ENCODE measurements at regions not wholly inside any gene's neighbourhood (a gene's known extent, or its start where the extent isn't known, plus 50 kb on each side); places are given as distances from the start of the nearest gene placed in this dataset.

DNA sequence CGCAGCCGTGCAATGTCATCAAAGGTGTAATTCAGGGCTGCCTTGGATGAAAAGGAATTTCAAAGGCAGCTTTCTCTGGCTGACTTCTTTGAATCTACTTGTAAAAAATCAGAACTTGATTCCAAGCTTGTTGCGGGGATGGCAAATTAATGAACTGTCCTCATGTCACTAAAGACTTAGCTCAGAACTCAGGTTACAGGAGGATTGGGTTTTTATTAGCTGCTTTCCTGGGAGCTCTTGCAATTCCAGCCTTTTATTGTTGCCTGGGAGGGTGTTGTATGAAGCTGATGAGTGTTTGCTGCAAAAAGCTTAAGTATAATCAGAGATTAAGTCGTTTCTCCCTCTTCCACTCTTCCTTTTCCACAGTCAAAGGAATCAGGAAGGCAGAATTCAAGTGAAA is 113.0 kb upstream of the CDH4 start:
- DNase-seq, result no peak

DNA sequence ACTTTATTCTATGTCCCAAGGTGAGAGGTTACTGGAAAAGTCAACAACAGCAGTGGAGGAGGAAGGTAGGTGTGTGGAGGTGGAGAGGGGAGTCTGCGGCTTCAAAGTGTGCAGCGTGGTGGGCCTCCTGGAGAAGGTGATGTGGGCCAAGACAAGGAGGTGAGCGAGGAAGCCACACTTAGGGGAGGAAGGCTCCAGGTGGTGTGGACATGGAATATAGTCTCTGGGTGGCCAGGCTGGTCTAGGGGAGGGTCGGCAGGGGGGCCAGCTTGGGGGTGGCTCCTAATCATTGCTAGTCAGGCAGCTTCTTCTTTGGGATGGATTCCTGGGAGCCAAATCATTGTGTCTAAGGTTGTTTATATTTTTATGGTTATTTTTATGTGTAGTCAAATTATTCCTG is 111.5 kb upstream of the CDH4 start:
- no peak for DNase-seq

- DNase-seq, result no peak
These were observed 106.0 kb upstream of the CDH4 start for GRCh38 chr20:61146023-61146422.

DNA sequence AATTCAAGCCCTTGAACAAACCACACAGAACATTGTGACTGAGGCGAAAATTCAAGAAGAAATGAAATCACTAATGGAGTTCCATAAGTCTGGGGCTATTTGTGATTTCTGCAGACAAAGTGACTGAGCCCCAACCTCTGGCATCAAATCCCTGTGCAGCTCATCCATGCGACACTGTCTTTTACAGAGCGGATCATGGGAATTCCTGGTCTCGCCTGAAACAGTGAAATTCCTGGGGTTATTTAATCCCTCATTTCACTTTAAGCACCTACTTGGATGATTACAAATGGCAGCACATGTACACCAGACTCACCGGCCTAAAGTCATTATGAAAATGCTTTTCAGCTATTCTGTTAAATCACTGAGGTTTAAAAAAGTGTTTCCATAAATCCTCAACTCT is 102.4 kb upstream of the CDH4 start:
- DNase-seq, result no peak

DNA sequence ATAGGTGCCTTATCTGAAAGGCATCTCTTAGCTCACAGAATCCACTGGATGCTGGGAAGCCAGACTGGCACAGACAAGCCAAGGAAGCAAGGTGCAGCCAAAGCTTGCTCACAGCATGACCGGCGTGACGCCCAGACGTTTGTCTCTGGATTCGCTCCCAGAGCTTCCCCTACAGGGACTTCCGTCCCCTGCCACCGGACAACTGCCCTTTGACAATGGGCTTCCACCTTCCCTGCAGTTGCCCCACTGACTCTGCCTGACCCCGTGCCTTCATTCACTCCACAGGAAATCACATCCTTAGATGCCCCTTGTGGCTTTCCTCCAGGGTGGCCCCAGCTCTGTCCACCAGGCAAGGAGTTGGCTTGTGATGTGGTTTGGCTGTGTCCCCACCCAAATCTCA is 94.8 kb upstream of the CDH4 start:
- no peak for DNase-seq

- DNase-seq, result no peak
These were observed 91.9 kb upstream of the CDH4 start for GRCh38 chr20:61159957-61160686.

DNA sequence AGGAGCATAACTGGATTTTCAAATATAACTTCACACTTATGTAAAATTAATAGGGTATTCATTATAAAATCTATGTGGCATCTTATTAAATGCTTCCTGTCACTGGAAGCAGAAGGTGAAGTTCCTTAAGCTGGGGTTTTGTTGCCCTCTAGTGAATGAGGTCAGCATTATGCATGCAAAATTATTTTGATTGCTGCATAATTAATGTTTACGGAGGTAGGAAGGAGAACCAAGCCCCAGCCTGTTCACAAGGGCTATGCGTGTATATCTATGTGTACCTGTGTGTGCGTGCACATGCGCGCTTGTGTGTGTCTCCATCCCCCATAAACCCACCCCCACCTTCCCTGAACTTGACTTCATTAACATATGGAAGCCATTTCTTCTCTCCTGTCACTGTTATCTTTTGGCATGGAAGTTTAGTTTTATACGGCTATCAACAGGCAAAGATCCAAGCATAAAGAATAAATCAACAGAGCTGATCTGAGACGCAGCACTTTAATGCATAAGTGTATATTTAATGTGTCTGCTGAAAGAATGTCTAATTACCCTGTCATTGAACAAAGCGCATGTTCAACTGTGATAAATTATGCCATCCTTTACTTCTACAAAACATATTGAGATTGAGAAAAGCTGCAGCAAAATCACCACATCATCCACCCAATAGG is 90.2 kb upstream of the CDH4 start:
- DNase-seq, result no peak

GRCh38 chr20:61162451-61162850 is 89.6 kb upstream of the CDH4 start:
- DNase-seq, result no peak

- no peak for DNase-seq
These were observed 89.0 kb upstream of the CDH4 start for GRCh38 chr20:61163031-61163430.

DNA sequence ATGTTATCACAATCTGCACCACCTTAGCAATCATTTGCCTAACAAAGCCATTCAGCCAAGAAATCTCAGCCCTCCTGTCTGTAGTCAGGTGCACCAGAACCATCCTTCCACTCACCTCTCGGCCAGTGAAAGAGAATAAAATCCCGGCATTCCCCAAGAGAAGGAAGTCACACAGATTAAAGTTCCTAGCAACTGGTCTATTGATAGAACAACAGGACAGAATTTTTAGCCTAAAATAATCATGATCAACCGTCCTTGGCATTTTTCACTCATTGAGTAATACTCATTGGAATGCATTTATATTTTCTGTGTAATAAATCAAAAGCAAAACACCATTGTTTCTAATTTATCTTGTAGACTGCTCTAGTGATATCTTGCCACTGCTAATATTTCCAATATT is 85.7 kb upstream of the CDH4 start:
- no peak for DNase-seq

- no peak for DNase-seq
These were observed 83.5 kb upstream of the CDH4 start for GRCh38 chr20:61168605-61169004.

DNA sequence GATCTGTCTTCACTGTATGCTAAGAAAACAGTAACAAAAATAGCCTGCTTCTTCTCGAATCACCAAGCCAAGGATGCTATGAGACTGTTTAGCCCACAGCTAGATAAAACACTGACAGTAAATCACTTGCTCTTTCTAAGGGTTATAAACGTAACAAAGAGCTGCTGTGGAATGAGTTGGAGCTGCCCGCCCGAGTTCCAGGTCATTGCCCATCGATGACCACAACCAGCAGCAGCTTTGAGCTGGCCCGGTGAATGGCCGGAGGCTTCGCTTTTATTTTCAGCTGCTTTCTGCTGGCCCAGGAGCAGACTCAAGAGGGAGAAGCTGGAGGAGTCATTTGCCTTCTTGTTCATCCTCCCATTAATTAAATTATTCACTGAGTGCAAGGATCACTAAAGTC is 82.2 kb upstream of the CDH4 start:
- no peak for DNase-seq

- DNase-seq, result no peak
These were observed 81.4 kb upstream of the CDH4 start for GRCh38 chr20:61170496-61171320.

- no peak for DNase-seq
These were observed 78.8 kb upstream of the CDH4 start for GRCh38 chr20:61173267-61173666.

- DNase-seq, result no peak
These were observed 77.9 kb upstream of the CDH4 start for GRCh38 chr20:61173961-61174725.

- DNase-seq, result no peak
These were observed 75.2 kb upstream of the CDH4 start for GRCh38 chr20:61176874-61177273.

DNA sequence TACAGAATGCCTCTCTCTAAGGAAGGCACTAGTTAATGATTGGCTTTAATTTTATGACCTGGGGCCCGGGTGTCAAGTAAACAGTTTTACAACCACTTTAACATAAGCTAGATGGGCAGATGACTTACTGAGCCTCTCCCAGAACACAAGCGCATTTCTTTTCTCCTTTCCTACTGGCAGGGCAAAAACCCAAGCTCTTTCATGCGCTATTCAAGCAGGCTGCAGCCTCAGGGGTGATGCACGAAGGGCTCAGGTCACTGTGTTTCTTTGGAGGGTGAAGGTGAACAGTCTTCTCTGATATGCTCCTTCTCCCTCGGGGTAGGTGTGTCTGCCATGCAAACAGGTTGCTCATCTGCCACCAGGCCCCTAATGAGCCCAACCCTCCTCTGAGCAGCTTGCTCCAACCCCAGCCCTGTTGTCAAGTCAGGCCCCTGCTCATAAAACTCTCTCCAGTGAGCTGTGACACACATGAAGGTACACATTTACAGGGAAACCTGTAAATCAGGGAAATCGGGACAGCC is 73.5 kb upstream of the CDH4 start:
- DNase-seq, result no peak

- DNase-seq, result no peak
These were observed 67.9 kb upstream of the CDH4 start for GRCh38 chr20:61184194-61184593.

DNA sequence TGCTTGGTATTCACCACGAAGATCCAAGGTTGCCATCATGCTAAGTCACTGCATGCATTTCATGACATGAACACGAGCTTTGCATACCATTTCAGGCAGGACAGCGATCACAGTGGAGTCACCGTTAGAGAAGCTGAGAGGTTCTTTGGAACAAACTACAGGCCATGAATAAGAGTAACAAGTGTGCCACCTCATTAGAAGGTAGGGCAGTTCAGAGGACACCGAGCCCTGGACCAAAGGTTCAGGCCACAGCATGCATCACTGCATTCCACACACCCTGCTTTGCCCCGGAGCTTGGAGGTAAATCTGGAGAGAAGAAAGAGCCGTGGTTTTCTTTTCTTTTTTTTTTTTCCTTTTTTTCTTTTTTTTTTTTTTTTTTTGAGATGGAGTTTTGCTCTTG is 66.9 kb upstream of the CDH4 start:
- no peak for DNase-seq

DNA sequence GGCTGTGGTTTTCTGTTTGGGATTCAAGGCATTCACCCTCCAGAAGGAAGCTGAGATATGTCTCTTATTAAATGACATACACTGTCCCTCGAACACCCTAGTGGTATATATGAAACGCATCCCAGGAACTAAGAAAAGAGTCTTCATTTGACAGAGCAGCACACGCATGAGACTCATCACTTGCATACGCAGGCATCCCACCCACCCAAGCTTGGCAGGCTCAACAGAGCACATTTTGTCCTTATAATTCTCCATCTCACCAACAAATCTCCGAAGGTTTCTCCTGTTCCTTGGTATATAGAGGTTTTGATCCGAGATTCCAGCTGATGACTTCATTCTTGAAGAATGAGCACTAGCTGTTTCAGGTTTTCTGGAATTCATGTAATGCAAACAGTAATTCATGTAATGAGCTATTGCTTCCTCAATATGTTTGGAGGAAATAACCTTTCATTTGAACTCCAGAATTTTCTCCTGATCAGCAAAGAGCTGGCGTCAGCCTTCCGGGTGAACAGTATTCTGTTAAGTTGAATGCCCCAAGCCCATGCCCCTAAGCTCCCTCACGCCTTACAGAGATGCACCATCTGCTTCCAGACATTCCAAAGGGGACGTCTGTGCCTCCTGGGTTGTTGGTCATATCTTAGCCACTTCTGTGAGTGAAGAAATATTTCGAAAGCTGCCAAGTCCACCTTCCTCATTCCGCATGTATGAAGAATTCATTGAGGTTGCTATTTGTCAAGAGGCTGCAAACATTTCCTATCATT is 66.0 kb upstream of the CDH4 start:
- no peak for DNase-seq

GRCh38 chr20:61186771-61187472 is 65.1 kb upstream of the CDH4 start:
- DNase-seq, result no peak

GRCh38 chr20:61189534-61189933 is 62.5 kb upstream of the CDH4 start:
- no peak for DNase-seq

All from midbrain (tissue), 1 donor.